CD8-positive, alpha-beta memory T cell (primary cell): ENCODE measurements at regions not wholly inside any gene's neighbourhood (a gene's known extent, or its start where the extent isn't known, plus 50 kb on each side); places are given as distances from the start of the nearest gene placed in this dataset.

Experiments used
- CTCF ChIA-PET: fragments of 350-600 bp; sonication (Branson Sonifier 250); formaldehyde crosslinking; loops from one replicate; lab custom pipeline; 2021; ENCODE audit warnings: antibody characterized with exemption; lab: Charles Lee
- POLR2A ChIA-PET: fragments of 350-600 bp; sonication (Branson Sonifier 250); formaldehyde crosslinking; loops from one replicate; lab custom pipeline; 2021; ENCODE audit warnings: antibody characterized with exemption; lab: Charles Lee
- DNase-seq, 5 donors: peaks; one replicate each; pipeline versions ENCODE4 v3.0.0 to v3.0.0-alpha.2; 2020 to 2022; ENCODE audit warnings: mixed read lengths in 1 of 5
- H3K27ac ChIP-seq: one replicate; pipeline ENCODE4 v1.7.0; 2013; ENCODE audit warnings: low read depth, mild to moderate bottlenecking, low read length, moderate library complexity
- H3K27me3 ChIP-seq: 2 replicates; pipeline ENCODE4 v1.7.0; 2013; ENCODE audit warnings: low read length, mild to moderate bottlenecking; ENCODE audit not compliant: insufficient read depth, poor library complexity, severe bottlenecking
- H3K36me3 ChIP-seq: 2 replicates; pipeline ENCODE4 v1.7.0; 2013; ENCODE audit warnings: mild to moderate bottlenecking, low read length, moderate library complexity; ENCODE audit not compliant: insufficient read depth
- H3K4me1 ChIP-seq: 2 replicates; pipeline ENCODE4 v1.7.0; 2013; ENCODE audit warnings: mild to moderate bottlenecking, low read length, moderate library complexity; ENCODE audit not compliant: insufficient read depth
- H3K4me3 ChIP-seq: 2 replicates; pipeline ENCODE4 v1.7.0; 2013; ENCODE audit warnings: mild to moderate bottlenecking, low read length
- H3K9me3 ChIP-seq: 2 replicates; pipeline ENCODE4 v1.7.0; 2013; ENCODE audit warnings: mild to moderate bottlenecking, low read length
- H3K27ac Mint-ChIP-seq, 8 donors: one replicate each; pipeline ENCODE4 v1.8.0; 2020 to 2021; ENCODE audit warnings: mixed read lengths in 8 of 8, mild to moderate bottlenecking in 6 of 8, inconsistent platforms in 3 of 8, moderate library complexity in 3 of 8
- H3K27me3 Mint-ChIP-seq, 2 donors: one replicate each; pipeline ENCODE4 v1.8.0; 2020 to 2021; ENCODE audit warnings: mixed read lengths in 2 of 2, mild to moderate bottlenecking in 1 of 2, moderate library complexity in 1 of 2
- H3K36me3 Mint-ChIP-seq, 3 donors: one replicate each; pipeline ENCODE4 v1.8.0; 2020 to 2021; ENCODE audit warnings: mixed read lengths in 3 of 3, inconsistent platforms in 1 of 3, mild to moderate bottlenecking in 1 of 3
- H3K4me1 Mint-ChIP-seq, 3 donors: one replicate each; pipeline ENCODE4 v1.8.0; 2020 to 2021; ENCODE audit warnings: mixed read lengths in 3 of 3, inconsistent platforms in 1 of 3, mild to moderate bottlenecking in 1 of 3
- H3K4me3 Mint-ChIP-seq, 7 donors: one replicate each; pipeline ENCODE4 v1.8.0; 2020 to 2021; ENCODE audit warnings: mixed read lengths in 7 of 7, mild to moderate bottlenecking in 6 of 7, moderate library complexity in 4 of 7, inconsistent platforms in 2 of 7
- H3K9me3 Mint-ChIP-seq, 5 donors: one replicate each; pipeline ENCODE4 v1.8.0; 2020 to 2022; ENCODE audit warnings: mixed read lengths in 5 of 5, mild to moderate bottlenecking in 3 of 5, moderate library complexity in 2 of 5, inconsistent platforms in 1 of 5

DNA sequence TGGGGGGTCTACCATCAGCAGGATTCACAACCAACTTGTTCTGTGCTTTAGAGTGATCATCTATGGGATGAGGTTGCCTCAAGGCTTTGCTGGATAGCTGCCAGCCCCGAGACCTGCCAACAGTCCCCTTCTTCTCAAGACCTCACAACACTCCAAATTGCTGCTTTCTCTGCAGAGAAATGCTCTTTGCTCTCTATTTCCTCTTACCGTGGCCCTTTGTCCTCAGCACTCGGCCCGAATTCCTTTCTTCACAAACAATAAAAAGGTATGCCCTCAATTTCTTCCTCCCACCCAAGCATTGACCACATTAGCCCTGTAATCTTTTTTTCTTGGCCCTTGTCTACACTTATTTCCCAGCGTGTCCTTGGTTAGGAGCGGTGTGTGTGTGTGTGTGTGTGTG is 147.4 kb upstream of the SNX19 start:
- CTCF ChIA-PET: no interaction called here
- H3K27me3 ChIP-seq: no peaks in the 10 kb centered on the region
- POLR2A ChIA-PET: no interaction called here
- no peak overlapping the region for H3K4me3 ChIP-seq
- Mint-ChIP-seq H3K9me3 (peaks cover 0 to 3% (median 0%) of the 10 kb centered on the region in 5 donors), H3K27me3 (peaks cover 2 to 13% of the 10 kb centered on the region in 2 donors), H3K4me3 (no peak overlapping the region), H3K4me1 (no peaks in the 10 kb centered on the region), H3K27ac (no peak overlapping the region), H3K36me3 (no peaks in the 10 kb centered on the region)
- no peaks in the 10 kb centered on the region for H3K9me3 ChIP-seq
- no peaks in the 10 kb centered on the region for H3K36me3 ChIP-seq
- DNase-seq: no peak
- no peaks in the 10 kb centered on the region for H3K4me1 ChIP-seq
- H3K27ac ChIP-seq: no peak overlapping the region

- no peaks in the 10 kb centered on the region for H3K4me1 Mint-ChIP-seq
- peaks cover 0 to 3% (median 0%) of the 10 kb centered on the region in 5 donors for H3K9me3 Mint-ChIP-seq
- no peaks in the 10 kb centered on the region for H3K36me3 Mint-ChIP-seq
These were observed 148.2 kb upstream of the SNX19 start for GRCh38 chr11:131064373-131064991.

GRCh38 chr11:131065435-131066413 is 149.4 kb upstream of the SNX19 start:
- no peaks in the 10 kb centered on the region for H3K36me3 Mint-ChIP-seq
- POLR2A ChIA-PET: no interaction called here

More at GRCh38 chr11:131064373-131064991, 148.2 kb upstream of the SNX19 start:
- POLR2A ChIA-PET: no interaction called here
- H3K36me3 ChIP-seq: no peaks in the 10 kb centered on the region
- no peak for DNase-seq
- no peaks in the 10 kb centered on the region for H3K9me3 ChIP-seq
- H3K4me1 ChIP-seq: no peaks in the 10 kb centered on the region
- H3K27me3 ChIP-seq: no peaks in the 10 kb centered on the region
- CTCF ChIA-PET: no interaction called here
- no peak overlapping the region for H3K27ac Mint-ChIP-seq
- no peak overlapping the region for H3K4me3 ChIP-seq
- H3K27me3 Mint-ChIP-seq: peaks cover 2 to 13% of the 10 kb centered on the region in 2 donors
- no peak overlapping the region for H3K27ac ChIP-seq
- no peak overlapping the region for H3K4me3 Mint-ChIP-seq

GRCh38 chr11:131066551-131066950 is 150.3 kb upstream of the SNX19 start:
- no peaks in the 10 kb centered on the region for H3K36me3 Mint-ChIP-seq
- Histone ChIP-seq H3K4me1 (no peaks in the 10 kb centered on the region), H3K9me3 (no peaks in the 10 kb centered on the region), H3K27ac (no peak overlapping the region), H3K27me3 (no peaks in the 10 kb centered on the region), H3K4me3 (no peak overlapping the region), H3K36me3 (no peaks in the 10 kb centered on the region)
- peaks cover 2 to 13% of the 10 kb centered on the region in 2 donors for H3K27me3 Mint-ChIP-seq
- POLR2A ChIA-PET: no interaction called here
- no peak for DNase-seq
- peaks cover 0 to 3% (median 0%) of the 10 kb centered on the region in 5 donors for H3K9me3 Mint-ChIP-seq
- H3K4me3 Mint-ChIP-seq: no peak overlapping the region
- CTCF ChIA-PET: no interaction called here
- H3K27ac Mint-ChIP-seq: no peak overlapping the region
- H3K4me1 Mint-ChIP-seq: no peaks in the 10 kb centered on the region

More at GRCh38 chr11:131065435-131066413, 149.4 kb upstream of the SNX19 start:
- Mint-ChIP-seq H3K4me1 (no peaks in the 10 kb centered on the region), H3K9me3 (peaks cover 0 to 3% (median 0%) of the 10 kb centered on the region in 5 donors), H3K4me3 (no peak overlapping the region), H3K27me3 (peaks cover 2 to 13% of the 10 kb centered on the region in 2 donors), H3K27ac (no peak overlapping the region)
- CTCF ChIA-PET: no interaction called here
- Histone ChIP-seq H3K36me3 (no peaks in the 10 kb centered on the region), H3K4me1 (no peaks in the 10 kb centered on the region), H3K9me3 (no peaks in the 10 kb centered on the region), H3K27ac (no peak overlapping the region), H3K27me3 (no peaks in the 10 kb centered on the region), H3K4me3 (no peak overlapping the region)
- DNase-seq: no peak

GRCh38 chr11:131070365-131070764 is 154.1 kb upstream of the SNX19 start:
- H3K27me3 Mint-ChIP-seq: peaks cover 4 to 8% of the 10 kb centered on the region in 2 donors
- H3K36me3 ChIP-seq: no peaks in the 10 kb centered on the region
- ChIA-PET CTCF (no interaction called here), POLR2A (no interaction called here)
- H3K4me3 Mint-ChIP-seq: no peak overlapping the region
- H3K9me3 ChIP-seq: no peaks in the 10 kb centered on the region
- no peaks in the 10 kb centered on the region for H3K36me3 Mint-ChIP-seq
- DNase-seq: no peak
- no peaks in the 10 kb centered on the region for H3K4me1 ChIP-seq
- H3K4me3 ChIP-seq: no peak overlapping the region
- H3K4me1 Mint-ChIP-seq: no peaks in the 10 kb centered on the region
- H3K27ac ChIP-seq: no peak overlapping the region
- no peak overlapping the region for H3K27ac Mint-ChIP-seq
- H3K9me3 Mint-ChIP-seq: peaks cover 0 to 3% (median 0%) of the 10 kb centered on the region in 5 donors
- H3K27me3 ChIP-seq: no peaks in the 10 kb centered on the region

- CTCF ChIA-PET: no interaction called here
- Mint-ChIP-seq H3K27me3 (peaks cover 0 to 2% of the 10 kb centered on the region in 2 donors), H3K4me3 (no peak overlapping the region), H3K27ac (no peak overlapping the region), H3K9me3 (peaks cover 0 to 2% (median 0%) of the 10 kb centered on the region in 5 donors), H3K36me3 (no peaks in the 10 kb centered on the region), H3K4me1 (no peaks in the 10 kb centered on the region)
- no peak overlapping the region for H3K4me3 ChIP-seq
- no peak for DNase-seq
- H3K9me3 ChIP-seq: no peaks in the 10 kb centered on the region
- no peaks in the 10 kb centered on the region for H3K4me1 ChIP-seq
- H3K36me3 ChIP-seq: no peaks in the 10 kb centered on the region
- POLR2A ChIA-PET: no interaction called here
- no peak overlapping the region for H3K27ac ChIP-seq
- no peaks in the 10 kb centered on the region for H3K27me3 ChIP-seq
These were observed 156.9 kb upstream of the SNX19 start for GRCh38 chr11:131073167-131073566.

GRCh38 chr11:131074573-131074972 is 158.3 kb upstream of the SNX19 start:
- no peaks in the 10 kb centered on the region for H3K36me3 Mint-ChIP-seq
- H3K4me3 Mint-ChIP-seq: no peak overlapping the region
- Histone ChIP-seq H3K36me3 (no peaks in the 10 kb centered on the region), H3K27me3 (no peaks in the 10 kb centered on the region), H3K27ac (no peak overlapping the region), H3K4me3 (no peak overlapping the region), H3K9me3 (no peaks in the 10 kb centered on the region), H3K4me1 (no peaks in the 10 kb centered on the region)
- peaks cover 0 to 1% (median 0%) of the 10 kb centered on the region in 5 donors for H3K9me3 Mint-ChIP-seq
- H3K4me1 Mint-ChIP-seq: no peaks in the 10 kb centered on the region
- H3K27ac Mint-ChIP-seq: no peak overlapping the region
- POLR2A ChIA-PET: no interaction called here
- CTCF ChIA-PET: no interaction called here
- no peak for DNase-seq
- peaks cover 0 to 2% of the 10 kb centered on the region in 2 donors for H3K27me3 Mint-ChIP-seq

- H3K36me3 Mint-ChIP-seq: no peaks in the 10 kb centered on the region
- POLR2A ChIA-PET: no interaction called here
- peaks cover 0 to 7% (median 0%) of the 10 kb centered on the region in 5 donors for H3K9me3 Mint-ChIP-seq
These were observed 161.1 kb upstream of the SNX19 start for GRCh38 chr11:131077340-131077739.

More at GRCh38 chr11:131077340-131077739, 161.1 kb upstream of the SNX19 start:
- Histone ChIP-seq H3K27ac (no peak overlapping the region), H3K9me3 (no peaks in the 10 kb centered on the region), H3K4me3 (no peak overlapping the region), H3K4me1 (no peaks in the 10 kb centered on the region), H3K27me3 (no peaks in the 10 kb centered on the region), H3K36me3 (no peaks in the 10 kb centered on the region)
- DNase-seq: no peak
- peaks cover 0 to 2% of the 10 kb centered on the region in 2 donors for H3K27me3 Mint-ChIP-seq
- no peaks in the 10 kb centered on the region for H3K4me1 Mint-ChIP-seq
- H3K4me3 Mint-ChIP-seq: no peak overlapping the region
- H3K27ac Mint-ChIP-seq: no peak overlapping the region
- CTCF ChIA-PET: no interaction called here
